Astrocyte (in vitro differentiated cells and primary cell): ENCODE measurements at regions not wholly inside any gene's neighbourhood (a gene's known extent, or its start where the extent isn't known, plus 50 kb on each side); places are given as distances from the start of the nearest gene placed in this dataset.

Source experiments
- DNase-seq: peaks from one replicate; pipeline ENCODE4 v3.0.0-alpha.2; 2010; ENCODE audit warnings: low read depth
- FAIRE-seq: peaks from 2 replicates; lab custom pipeline; 2011; peaks lifted over from hg19 to GRCh38; lab: Jason Lieb, UNC
- H2AFZ ChIP-seq: 2 replicates; pipeline ENCODE4 v1.6.0; 2012; ENCODE audit warnings: low read depth, low read length, inconsistent platforms
- H3K27ac ChIP-seq: 2 replicates; pipeline ENCODE4 v1.5.1; 2011; ENCODE audit warnings: low read depth, low read length, inconsistent platforms
- H3K27me3 ChIP-seq: 2 replicates; pipeline ENCODE4 v1.6.0; 2011; ENCODE audit warnings: low read length, inconsistent platforms; ENCODE audit not compliant: insufficient read depth
- H3K36me3 ChIP-seq: 2 replicates; pipeline ENCODE4 v1.5.1; 2011; ENCODE audit warnings: low read length, inconsistent platforms; ENCODE audit not compliant: insufficient read depth
- H3K4me1 ChIP-seq: 2 replicates; pipeline ENCODE4 v1.5.1; 2011; ENCODE audit warnings: low read length, inconsistent platforms; ENCODE audit not compliant: insufficient read depth
- H3K4me2 ChIP-seq: 2 replicates; pipeline ENCODE4 v1.6.0; 2012; ENCODE audit warnings: low read length, inconsistent platforms
- H3K4me3 ChIP-seq: 2 replicates; pipeline ENCODE4 v1.5.1; 2011; ENCODE audit warnings: low read depth, mild to moderate bottlenecking, low read length, inconsistent platforms; ENCODE audit not compliant: insufficient read depth
- H3K79me2 ChIP-seq: 2 replicates; pipeline ENCODE4 v1.6.0; 2012; ENCODE audit warnings: mild to moderate bottlenecking, low read length, inconsistent platforms; ENCODE audit not compliant: insufficient read depth
- H3K9ac ChIP-seq: 2 replicates; pipeline ENCODE4 v1.6.0; 2012; ENCODE audit warnings: mild to moderate bottlenecking, low read length, inconsistent platforms
- H3K9me3 ChIP-seq: 2 replicates; pipeline ENCODE4 v1.5.1; 2012; ENCODE audit warnings: low read depth, mild to moderate bottlenecking, low read length, inconsistent platforms; ENCODE audit not compliant: insufficient read depth
- H4K20me1 ChIP-seq: 2 replicates; pipeline ENCODE4 v1.6.0; 2012; ENCODE audit warnings: low read length, inconsistent platforms; ENCODE audit not compliant: insufficient read depth
- H3K27ac Mint-ChIP-seq: one replicate; pipeline ENCODE4 v1.8.0; 2021; ENCODE audit warnings: mild to moderate bottlenecking, mixed read lengths; ENCODE audit not compliant: unreplicated experiment
- H3K27me3 Mint-ChIP-seq: one replicate; pipeline ENCODE4 v1.8.0; 2021; ENCODE audit warnings: low read depth, mixed read lengths; ENCODE audit not compliant: unreplicated experiment
- H3K36me3 Mint-ChIP-seq: one replicate; pipeline ENCODE4 v1.8.0; 2021; ENCODE audit warnings: low read depth, mixed read lengths; ENCODE audit not compliant: unreplicated experiment
- H3K4me1 Mint-ChIP-seq: one replicate; pipeline ENCODE4 v1.8.0; 2021; ENCODE audit warnings: low read depth, mixed read lengths; ENCODE audit not compliant: unreplicated experiment
- H3K4me3 Mint-ChIP-seq: one replicate; pipeline ENCODE4 v1.8.0; 2021; ENCODE audit warnings: mild to moderate bottlenecking, moderate library complexity, mixed read lengths; ENCODE audit not compliant: unreplicated experiment
- H3K9me3 Mint-ChIP-seq: one replicate; pipeline ENCODE4 v1.8.0; 2021; ENCODE audit warnings: mild to moderate bottlenecking, mixed read lengths; ENCODE audit not compliant: unreplicated experiment
- CTCF ChIP-seq: IDR thresholded peaks from 2 replicates; pipeline ENCODE4 v1.5.1; 2011; ENCODE audit warnings: low read depth, mild to moderate bottlenecking, inconsistent platforms, low read length, moderate library complexity; ENCODE audit not compliant: insufficient read depth
- EZH2 ChIP-seq: IDR thresholded peaks from 2 replicates; pipeline ENCODE4 v1.6.1; 2012; ENCODE audit warnings: mild to moderate bottlenecking, low read length, inconsistent platforms; ENCODE audit not compliant: insufficient read depth

- Mint-ChIP-seq H3K36me3 (no peaks in the 10 kb centered on the region), H3K4me1 (no peaks in the 10 kb centered on the region), H3K9me3 (peaks cover 20% of the 10 kb centered on the region), H3K4me3 (no peak overlapping the region), H3K27me3 (no peaks in the 10 kb centered on the region), H3K27ac (no peak overlapping the region)
- Histone ChIP-seq H3K4me2 (no peak overlapping the region), H3K36me3 (no peaks in the 10 kb centered on the region), H3K4me3 (no peak overlapping the region), H3K4me1 (no peaks in the 10 kb centered on the region), H3K27me3 (peaks cover 11% of the 10 kb centered on the region), H4K20me1 (no peaks in the 10 kb centered on the region), H3K79me2 (no peaks in the 10 kb centered on the region), H3K9ac (no peak overlapping the region), H3K27ac (no peak overlapping the region), H3K9me3 (no peaks in the 10 kb centered on the region), H2AFZ (no peak overlapping the region)
- TF ChIP-seq CTCF (no peak), EZH2 (no peak)
- FAIRE-seq (no peak), DNase-seq (no peak)
These were observed 807.3 kb upstream of the TMEM132C start for GRCh38 chr12:127459687-127460086.

GRCh38 chr12:127463237-127463636, 803.7 kb upstream of the TMEM132C start:
- H3K27me3 Mint-ChIP-seq, result no peaks in the 10 kb centered on the region
- H3K9ac ChIP-seq, result no peak overlapping the region
- no peak for FAIRE-seq
- no peak overlapping the region for H3K27ac ChIP-seq
- no peak overlapping the region for H3K4me3 ChIP-seq
- no peaks in the 10 kb centered on the region for H3K36me3 Mint-ChIP-seq
- no peaks in the 10 kb centered on the region for H3K4me1 ChIP-seq
- no peak overlapping the region for H3K4me3 Mint-ChIP-seq
- H2AFZ ChIP-seq, result no peak overlapping the region
- no peaks in the 10 kb centered on the region for H3K4me1 Mint-ChIP-seq
- no peak overlapping the region for H3K27ac Mint-ChIP-seq
- peaks cover 5% of the 10 kb centered on the region for H3K9me3 Mint-ChIP-seq
- no peaks in the 10 kb centered on the region for H4K20me1 ChIP-seq
- no peaks in the 10 kb centered on the region for H3K27me3 ChIP-seq
- DNase-seq, result no peak
- H3K79me2 ChIP-seq, result no peaks in the 10 kb centered on the region
- H3K9me3 ChIP-seq, result no peaks in the 10 kb centered on the region
- TF ChIP-seq EZH2 (no peak), CTCF (no peak)
- H3K36me3 ChIP-seq, result no peaks in the 10 kb centered on the region
- no peak overlapping the region for H3K4me2 ChIP-seq

GRCh38 chr12:127469331-127469730, 797.6 kb upstream of the TMEM132C start:
- no peak overlapping the region for H3K4me3 ChIP-seq
- H3K27ac ChIP-seq, result no peak overlapping the region
- no peaks in the 10 kb centered on the region for H3K36me3 Mint-ChIP-seq
- no peaks in the 10 kb centered on the region for H3K27me3 Mint-ChIP-seq
- TF ChIP-seq CTCF (no peak), EZH2 (no peak)
- DNase-seq, result no peak
- H3K4me1 ChIP-seq, result no peaks in the 10 kb centered on the region
- H3K9ac ChIP-seq, result no peak overlapping the region
- H3K9me3 ChIP-seq, result no peaks in the 10 kb centered on the region
- H4K20me1 ChIP-seq, result no peaks in the 10 kb centered on the region
- H2AFZ ChIP-seq, result no peak overlapping the region
- no peaks in the 10 kb centered on the region for H3K36me3 ChIP-seq
- no peaks in the 10 kb centered on the region for H3K4me1 Mint-ChIP-seq
- no peak overlapping the region for H3K27ac Mint-ChIP-seq
- H3K4me3 Mint-ChIP-seq, result no peak overlapping the region
- no peak for FAIRE-seq
- H3K9me3 Mint-ChIP-seq, result no peaks in the 10 kb centered on the region
- no peak overlapping the region for H3K4me2 ChIP-seq
- H3K27me3 ChIP-seq, result no peaks in the 10 kb centered on the region
- H3K79me2 ChIP-seq, result no peaks in the 10 kb centered on the region
